ENCODE measurements at regions not wholly inside any gene's neighbourhood (a gene's known extent, or its start where the extent isn't known, plus 50 kb on each side); places are given as distances from the start of the nearest gene placed in this dataset.

- TF ChIP-seq USF2 (IDR thresholded peaks at IDR 0.05; ENCODE audit: borderline replicate concordance, low read depth, low read length) (no peak), MXI1 (IDR thresholded peaks at IDR 0.05; ENCODE audit: low read depth, low read length) (no peak), CBFB (IDR thresholded peaks at IDR 0.05; ENCODE audit: low read depth) (no peak)
- TF ChIP-seq, protein P1, sequence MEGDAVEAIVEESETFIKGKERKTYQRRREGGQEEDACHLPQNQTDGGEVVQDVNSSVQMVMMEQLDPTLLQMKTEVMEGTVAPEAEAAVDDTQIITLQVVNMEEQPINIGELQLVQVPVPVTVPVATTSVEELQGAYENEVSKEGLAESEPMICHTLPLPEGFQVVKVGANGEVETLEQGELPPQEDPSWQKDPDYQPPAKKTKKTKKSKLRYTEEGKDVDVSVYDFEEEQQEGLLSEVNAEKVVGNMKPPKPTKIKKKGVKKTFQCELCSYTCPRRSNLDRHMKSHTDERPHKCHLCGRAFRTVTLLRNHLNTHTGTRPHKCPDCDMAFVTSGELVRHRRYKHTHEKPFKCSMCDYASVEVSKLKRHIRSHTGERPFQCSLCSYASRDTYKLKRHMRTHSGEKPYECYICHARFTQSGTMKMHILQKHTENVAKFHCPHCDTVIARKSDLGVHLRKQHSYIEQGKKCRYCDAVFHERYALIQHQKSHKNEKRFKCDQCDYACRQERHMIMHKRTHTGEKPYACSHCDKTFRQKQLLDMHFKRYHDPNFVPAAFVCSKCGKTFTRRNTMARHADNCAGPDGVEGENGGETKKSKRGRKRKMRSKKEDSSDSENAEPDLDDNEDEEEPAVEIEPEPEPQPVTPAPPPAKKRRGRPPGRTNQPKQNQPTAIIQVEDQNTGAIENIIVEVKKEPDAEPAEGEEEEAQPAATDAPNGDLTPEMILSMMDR (IDR thresholded peaks at IDR 0.05 in 2 of 3, conservative IDR thresholded peaks at IDR 0.05 in 1 of 3; ENCODE audit: control insufficient read depth in 2 of 3, extremely low read depth in 1 of 3, insufficient read depth in 1 of 3, low read depth in 3 of 3, low read length in 3 of 3): no peak
These were observed 302.0 kb downstream of the NFIB start for GRCh38 chr9:14011799-14012560.
